Aorta (tissue), 5 donors: ENCODE measurements at regions not wholly inside any gene's neighbourhood (a gene's known extent, or its start where the extent isn't known, plus 50 kb on each side); places are given as distances from the start of the nearest gene placed in this dataset.
A peak's percentile ranks its signal among the peaks of the same experiment; 100 is the strongest.

ENCODE experiments used
- ATAC-seq: fragments of 200-7000 bp; cut with Tn5 transposase; one replicate; pipeline ENCODE4 v1.9.1; 2022; ENCODE audit warnings: moderate library complexity; ENCODE audit not compliant: low FRiP score
- DNase-seq, 2 donors: peaks; one replicate each; pipeline ENCODE4 v3.0.0-alpha.2; 2020
- H3K27ac ChIP-seq, 2 donors: one replicate each; pipeline ENCODE4 v1.5.1; 2013; ENCODE audit warnings: low read length in 2 of 2, mild to moderate bottlenecking in 2 of 2, moderate library complexity in 2 of 2, control low read depth in 1 of 2, inconsistent platforms in 1 of 2, low read depth in 1 of 2
- H3K27me3 ChIP-seq, 2 donors: one replicate each; pipeline ENCODE4 v1.6.1; 2013; ENCODE audit warnings: control low read depth in 1 of 2, low read length in 1 of 2, mild to moderate bottlenecking in 1 of 2, moderate library complexity in 1 of 2; ENCODE audit not compliant: insufficient read depth in 2 of 2, control insufficient read depth in 1 of 2
- H3K36me3 ChIP-seq, 2 donors: one replicate each; pipeline ENCODE4 v1.6.1; 2013; ENCODE audit warnings: control low read depth in 1 of 2, low read length in 1 of 2, mild to moderate bottlenecking in 1 of 2; ENCODE audit not compliant: insufficient read depth in 2 of 2, control insufficient read depth in 1 of 2
- H3K4me1 ChIP-seq, 2 donors: one replicate each; pipeline ENCODE4 v1.6.1; 2013; ENCODE audit warnings: low read length in 2 of 2, control low read depth in 1 of 2, mild to moderate bottlenecking in 1 of 2, moderate library complexity in 1 of 2; ENCODE audit not compliant: insufficient read depth in 2 of 2, control insufficient read depth in 1 of 2
- H3K4me3 ChIP-seq, 2 donors: one replicate each; pipeline ENCODE4 v1.5.1; 2013; ENCODE audit warnings: low read length in 2 of 2, control low read depth in 1 of 2, mild to moderate bottlenecking in 1 of 2
- H3K9me3 ChIP-seq: one replicate; pipeline ENCODE4 v1.6.1; 2013; ENCODE audit warnings: mild to moderate bottlenecking, low read length; ENCODE audit not compliant: control insufficient read depth
- WGBS, 2 donors: extraction: QIAGEN DNeasy Blood & Tissue Kit; methylation state at CpG; one replicate each; pipeline ENCODE4 v1.1.7; 2013; 5-methylcytosine and 5-hydroxymethylcytosine counted together
- intact Hi-C, 2 donors: fragments of 100-400 bp; cut with DNase I; formaldehyde crosslinking; loops; one replicate each; pipeline versions ENCODE4 v1.14.2 to v1.15.0; 2022
- donor health status: healthy with polysubstance abuse.
- donor health status: Bipolar disorder and iron deficiency.
- donor health status: DM: no; HTN: no; CAD: no.
- donor health status: DM: no; HTN: no; CAD: no.
- donor health status: DM: yes; HTN: yes; CAD: no.

DNA sequence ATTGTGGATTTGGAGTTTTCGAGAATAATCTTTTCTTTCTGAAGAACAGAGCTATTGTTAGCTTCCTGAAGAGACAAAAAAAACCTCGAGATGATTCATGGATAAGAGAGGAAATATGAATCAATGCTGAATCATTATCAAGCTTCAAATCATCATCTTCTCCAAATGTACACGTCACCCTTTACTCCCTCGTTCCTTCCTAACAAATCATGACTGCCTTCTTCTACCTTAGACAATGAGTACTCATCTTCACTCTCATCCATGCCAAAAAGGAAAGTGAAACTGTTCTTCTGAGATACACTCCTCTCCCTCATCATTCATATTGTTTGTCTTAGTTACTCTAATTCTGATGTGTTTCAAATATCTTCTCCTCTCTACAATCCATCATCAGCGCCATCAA lies 1115.8 kb upstream of the ATXN7L3B start:
- no peak for ATAC-seq
- no peaks in the 10 kb centered on the region for H3K27me3 ChIP-seq
- no peak for DNase-seq
- H3K9me3 ChIP-seq = peaks cover 1% of the 10 kb centered on the region
- no peak overlapping the region for H3K4me3 ChIP-seq
- WGBS, 2 donors = 75 to 78% methylated on average over 5 of the region's 5 CpGs
- H3K4me1 ChIP-seq = no peaks in the 10 kb centered on the region
- H3K27ac ChIP-seq = no peak overlapping the region
- intact Hi-C loops = no loop called here
- H3K36me3 ChIP-seq = no peaks in the 10 kb centered on the region

DNA sequence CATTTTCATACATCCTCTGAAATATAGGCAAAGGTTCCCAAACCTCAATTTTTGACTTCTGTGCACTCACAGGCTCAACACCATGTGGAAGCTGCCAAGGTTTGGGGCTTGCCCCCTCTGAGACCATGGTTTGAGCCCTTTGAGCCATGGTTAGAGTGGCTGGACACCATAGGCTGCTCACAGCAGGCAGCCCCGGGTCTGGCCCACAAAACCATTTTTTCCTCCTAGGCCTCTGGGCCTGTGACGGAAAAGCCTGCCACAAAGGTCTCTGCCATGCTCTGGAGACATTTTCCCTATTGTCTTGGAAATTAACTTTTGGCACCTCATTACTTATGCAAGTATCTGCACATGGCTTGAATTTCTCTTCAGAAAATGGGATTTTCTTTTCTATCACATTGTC lies 1113.2 kb upstream of the ATXN7L3B start:
- Histone ChIP-seq H3K4me1 (no peaks in the 10 kb centered on the region), H3K9me3 (peaks cover 1% of the 10 kb centered on the region), H3K36me3 (no peaks in the 10 kb centered on the region), H3K27me3 (no peaks in the 10 kb centered on the region), H3K27ac (no peak overlapping the region), H3K4me3 (no peak overlapping the region)
- no peak for ATAC-seq
- no peak for DNase-seq
- WGBS, 2 donors = 63 to 71% methylated on average over 2 of the region's 2 CpGs
- intact Hi-C loops = no loop called here

DNA sequence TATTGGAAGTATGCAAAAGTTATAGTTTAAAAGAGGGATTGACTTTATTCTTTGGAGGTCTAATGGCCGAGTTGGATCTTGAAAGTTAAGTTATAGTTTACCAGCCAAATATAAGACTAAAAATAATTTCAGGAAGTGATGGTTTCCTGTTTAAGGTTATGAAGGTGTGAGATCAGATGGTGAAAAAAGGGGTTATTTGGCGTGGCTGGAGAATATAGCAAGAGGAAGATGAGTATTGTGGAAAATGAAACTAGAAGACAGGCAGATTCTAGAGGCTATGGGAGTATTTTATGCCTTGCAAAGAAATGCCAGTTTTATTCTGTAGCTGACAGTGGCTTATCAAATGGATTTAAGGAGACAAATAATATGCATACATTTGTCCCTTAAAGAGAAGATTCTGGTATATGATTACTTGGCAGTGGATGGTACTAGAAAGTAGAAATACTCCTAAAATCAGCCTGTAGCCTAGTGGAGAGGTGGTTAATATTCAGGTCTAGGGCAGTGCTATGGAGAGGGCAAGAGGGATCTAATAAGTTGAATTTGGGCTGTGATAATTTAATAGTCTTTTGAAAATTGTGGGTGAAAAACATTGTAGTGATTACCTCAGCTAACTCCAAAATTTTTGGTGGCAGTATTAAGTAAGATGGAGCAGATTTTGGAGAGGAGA lies 1091.8 kb upstream of the ATXN7L3B start:
- WGBS, 2 donors = 56 to 59% methylated on average over 2 of the region's 2 CpGs
- no peaks in the 10 kb centered on the region for H3K9me3 ChIP-seq
- H3K27me3 ChIP-seq = no peaks in the 10 kb centered on the region
- H3K4me1 ChIP-seq = no peaks in the 10 kb centered on the region
- ATAC-seq (no peak), DNase-seq (no peak)
- H3K4me3 ChIP-seq = no peak overlapping the region
- no peaks in the 10 kb centered on the region for H3K36me3 ChIP-seq
- H3K27ac ChIP-seq = no peak overlapping the region
- intact Hi-C loops = no loop called here

DNA sequence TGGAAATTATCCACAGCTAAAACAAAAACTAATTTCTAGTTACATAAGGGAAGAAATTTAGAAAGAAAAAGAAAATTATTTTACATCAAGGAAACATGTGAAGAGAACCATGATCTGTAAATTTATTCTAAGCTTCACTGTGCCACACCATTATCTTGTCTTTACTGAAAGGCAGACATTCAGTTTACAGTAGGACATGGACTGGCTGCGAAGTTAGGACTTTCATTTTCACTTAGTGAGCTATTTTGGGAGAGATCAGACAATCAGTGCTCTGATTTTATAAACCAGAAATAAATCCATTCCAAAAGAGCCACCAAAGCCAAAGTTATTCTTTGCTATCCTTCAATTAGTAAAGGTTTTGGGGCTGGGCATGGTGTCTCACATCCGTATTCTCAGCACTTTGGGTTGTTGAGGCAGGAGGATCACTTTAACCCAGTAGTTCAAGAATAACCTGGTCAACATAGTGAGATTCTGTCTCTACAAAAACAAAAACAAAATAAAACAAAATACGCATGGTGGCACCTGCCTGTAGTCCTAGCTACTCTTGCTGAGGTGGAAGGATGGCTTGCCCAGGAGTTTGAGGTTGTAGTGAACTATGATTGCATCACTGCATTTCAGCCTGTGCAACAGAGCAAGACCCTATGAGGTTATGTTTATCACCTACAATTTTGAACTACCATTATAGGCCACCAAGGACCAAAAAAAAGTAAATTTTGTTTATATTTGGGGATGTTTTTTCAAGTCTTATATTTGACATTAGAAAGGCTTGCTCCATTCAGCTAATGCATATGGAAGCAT lies 1084.8 kb upstream of the ATXN7L3B start:
- Histone ChIP-seq H3K4me1 (no peaks in the 10 kb centered on the region), H3K36me3 (no peaks in the 10 kb centered on the region), H3K9me3 (no peaks in the 10 kb centered on the region), H3K27ac (no peak overlapping the region), H3K27me3 (no peaks in the 10 kb centered on the region), H3K4me3 (no peak overlapping the region)
- intact Hi-C loops = no loop called here
- 85 to 87% methylated on average over 3 of the region's 3 CpGs for WGBS, 2 donors
- ATAC-seq (no peak), DNase-seq (no peak)

DNA sequence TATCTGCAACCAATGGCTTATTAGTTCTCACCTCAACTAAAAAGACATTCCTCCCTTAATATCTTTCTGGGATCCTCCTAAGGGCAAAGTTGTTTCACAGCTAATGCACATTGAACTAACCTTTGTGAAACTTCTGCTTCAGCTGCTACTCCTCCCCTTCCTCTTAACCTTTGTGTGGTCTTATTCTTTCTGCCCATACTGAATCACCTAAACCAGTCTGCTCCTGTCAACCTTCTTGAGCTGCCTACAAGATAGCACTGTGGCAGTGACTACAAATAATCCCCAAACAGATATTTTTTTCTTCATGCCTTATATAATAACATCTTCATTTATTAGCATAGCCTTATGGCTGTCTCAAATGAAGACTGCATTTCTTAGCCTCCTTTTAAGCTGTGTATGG lies 1077.4 kb upstream of the ATXN7L3B start:
- Histone ChIP-seq H3K9me3 (no peaks in the 10 kb centered on the region), H3K27ac (no peak overlapping the region), H3K36me3 (no peaks in the 10 kb centered on the region), H3K27me3 (no peaks in the 10 kb centered on the region), H3K4me1 (no peaks in the 10 kb centered on the region), H3K4me3 (no peak overlapping the region)
- intact Hi-C loops = no loop called here
- ATAC-seq (no peak), DNase-seq (no peak)

DNA sequence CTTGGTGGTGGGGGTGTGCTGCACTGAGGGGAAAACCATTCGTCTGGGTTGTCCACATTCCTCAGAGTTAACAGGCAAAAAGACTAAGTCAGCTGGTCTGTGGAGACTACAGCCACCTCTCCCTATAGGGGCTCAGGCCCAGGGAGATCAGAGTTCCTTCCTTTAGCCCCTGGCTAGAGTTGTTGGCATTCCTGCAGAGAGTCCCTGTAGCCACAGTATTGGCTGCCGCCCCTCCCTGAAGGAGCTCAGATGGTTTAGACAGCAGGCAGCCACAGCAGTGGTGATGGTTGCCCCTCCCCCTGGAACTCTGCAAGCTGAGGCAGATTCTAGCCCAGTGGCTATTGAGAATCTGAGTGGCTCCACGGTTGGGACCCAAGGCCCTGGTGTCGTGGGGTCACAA lies 1072.5 kb upstream of the ATXN7L3B start:
- 47 to 53% methylated on average over 4 of the region's 4 CpGs for WGBS, 2 donors
- ATAC-seq = peak; percentile 50
- DNase-seq = no peak
- Histone ChIP-seq H3K9me3 (no peaks in the 10 kb centered on the region), H3K4me1 (no peaks in the 10 kb centered on the region), H3K4me3 (no peak overlapping the region), H3K36me3 (no peaks in the 10 kb centered on the region), H3K27me3 (no peaks in the 10 kb centered on the region), H3K27ac (no peak overlapping the region)
- intact Hi-C loops = no loop called here

DNA sequence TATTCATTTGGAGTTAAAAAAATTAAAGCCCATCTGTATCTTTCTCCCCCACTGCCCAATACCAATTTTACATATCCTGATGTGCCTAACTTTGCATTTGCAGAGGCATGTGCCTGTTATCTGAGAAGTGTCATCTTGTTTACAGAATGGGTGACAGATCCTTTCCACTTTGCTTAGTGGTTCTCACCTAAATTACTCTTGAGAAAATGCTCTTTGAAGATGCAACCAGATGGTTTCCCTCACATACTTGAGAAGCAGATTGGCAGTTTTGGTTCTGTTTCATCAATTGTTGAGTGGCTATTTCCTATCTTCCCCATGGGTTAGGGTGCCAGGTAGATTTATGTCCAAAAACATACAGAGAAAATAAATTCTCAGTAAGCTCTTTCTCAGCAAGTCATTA lies 1051.4 kb upstream of the ATXN7L3B start:
- H3K36me3 ChIP-seq = no peaks in the 10 kb centered on the region
- no peak overlapping the region for H3K4me3 ChIP-seq
- no peak for DNase-seq
- no peaks in the 10 kb centered on the region for H3K4me1 ChIP-seq
- H3K27me3 ChIP-seq = no peaks in the 10 kb centered on the region
- ATAC-seq = no peak
- intact Hi-C loops = no loop called here
- peaks cover 2% of the 10 kb centered on the region for H3K9me3 ChIP-seq
- H3K27ac ChIP-seq = no peak overlapping the region

DNA sequence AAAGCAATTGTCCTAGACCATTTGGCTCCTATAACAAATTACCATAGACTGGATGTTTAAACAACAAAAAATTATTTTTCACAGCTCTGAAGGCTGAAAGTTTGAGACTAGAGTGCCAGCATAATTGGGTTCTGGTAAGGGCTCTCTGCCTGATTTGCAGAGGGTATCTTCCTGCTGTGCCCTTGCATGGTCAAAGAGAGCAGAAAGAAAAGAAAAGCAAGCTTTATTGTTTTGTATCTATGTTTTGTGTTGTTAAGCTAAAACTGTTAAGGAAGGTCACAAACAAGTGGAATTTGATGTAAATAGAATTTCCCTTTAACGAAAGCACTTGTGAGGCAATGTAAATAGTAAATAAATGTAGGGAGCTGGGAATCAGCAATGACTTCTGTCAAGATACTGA lies 1031.0 kb upstream of the ATXN7L3B start:
- no peak for DNase-seq
- 52 to 56% methylated on average over 1 of the region's 1 CpG for WGBS, 2 donors
- peaks cover 1% of the 10 kb centered on the region for H3K9me3 ChIP-seq
- H3K4me3 ChIP-seq = no peak overlapping the region
- H3K27me3 ChIP-seq = no peaks in the 10 kb centered on the region
- no peaks in the 10 kb centered on the region for H3K36me3 ChIP-seq
- ATAC-seq = no peak
- H3K27ac ChIP-seq = no peak overlapping the region
- H3K4me1 ChIP-seq = no peaks in the 10 kb centered on the region
- intact Hi-C loops = no loop called here

DNA sequence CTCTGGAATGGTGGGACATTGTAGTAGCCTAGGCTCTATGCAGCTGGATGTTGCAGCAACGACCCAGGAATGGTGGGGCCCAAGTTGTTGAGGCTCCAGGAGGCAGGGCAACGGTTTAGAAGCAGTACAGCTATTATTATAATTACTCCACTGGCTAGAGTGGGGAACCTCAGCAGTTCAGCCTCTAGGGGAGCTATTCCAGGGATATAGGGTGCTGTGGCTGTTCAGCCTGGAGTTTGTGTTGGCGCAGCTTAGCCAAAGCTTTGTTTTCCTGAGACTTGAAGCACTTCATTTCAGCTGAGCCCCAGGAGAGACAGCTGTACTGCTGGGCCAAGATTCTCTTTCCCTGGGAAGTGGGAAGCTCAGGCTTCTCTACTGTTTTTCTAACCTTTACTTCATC lies 1023.0 kb upstream of the ATXN7L3B start:
- DNase-seq (no peak), ATAC-seq (no peak)
- no peak overlapping the region for H3K27ac ChIP-seq
- peaks cover 1% of the 10 kb centered on the region for H3K9me3 ChIP-seq
- WGBS, 2 donors = 53 to 71% methylated on average over 3 of the region's 3 CpGs
- no peaks in the 10 kb centered on the region for H3K36me3 ChIP-seq
- H3K27me3 ChIP-seq = no peaks in the 10 kb centered on the region
- H3K4me1 ChIP-seq = no peaks in the 10 kb centered on the region
- intact Hi-C loops = no loop called here
- no peak overlapping the region for H3K4me3 ChIP-seq
